ENCODE measurements at regions not wholly inside any gene's neighbourhood (a gene's known extent, or its start where the extent isn't known, plus 50 kb on each side); places are given as distances from the start of the nearest gene placed in this dataset.

DNA sequence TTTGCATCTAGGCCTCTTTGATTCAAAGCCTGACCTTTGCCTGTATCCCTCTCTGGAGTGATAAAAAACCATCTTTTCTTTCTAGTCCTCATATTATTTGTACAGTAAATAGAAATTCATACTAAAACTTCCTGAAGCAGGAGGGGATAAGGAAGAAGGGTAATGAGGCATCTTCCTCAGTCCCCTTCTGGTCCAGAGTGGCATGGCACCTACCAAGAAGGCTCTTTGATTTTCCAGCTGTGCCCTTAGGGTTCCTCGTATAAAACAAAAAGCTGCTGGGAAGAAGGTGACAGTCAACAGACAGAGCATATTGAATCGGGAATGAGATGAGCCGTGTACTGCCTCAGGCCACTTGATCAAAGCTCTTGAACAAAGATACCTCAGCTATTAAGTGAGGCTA is 71.9 kb upstream of the SPDL1 start:
- Histone ChIP-seq H3K4me1 (ENCODE audit: insufficient read depth, low read length) (no peaks in the 10 kb centered on the region), H3K27me3 (ENCODE audit: insufficient read depth, low read length) (no peaks in the 10 kb centered on the region), H3K4me2 (ENCODE audit: insufficient read depth, low read length) (no peak overlapping the region), H2AFZ (ENCODE audit: low read length) (no peak overlapping the region), H4K20me1 (ENCODE audit: insufficient read depth, low read length) (no peaks in the 10 kb centered on the region), H3K9me3 (ENCODE audit: low read depth, low read length) (no peaks in the 10 kb centered on the region), H3K79me2 (ENCODE audit: insufficient read depth, low read length) (no peaks in the 10 kb centered on the region), H3K36me3 (ENCODE audit: insufficient read depth, low read length) (no peaks in the 10 kb centered on the region), H3K27ac (ENCODE audit: low read depth, low read length) (no peak overlapping the region), H3K4me3 (ENCODE audit: insufficient read depth, low read length) (no peak overlapping the region)
- no peak for DNase-seq (ENCODE audit: insufficient read length, low spot score, missing footprints)
- TF ChIP-seq, protein P1, sequence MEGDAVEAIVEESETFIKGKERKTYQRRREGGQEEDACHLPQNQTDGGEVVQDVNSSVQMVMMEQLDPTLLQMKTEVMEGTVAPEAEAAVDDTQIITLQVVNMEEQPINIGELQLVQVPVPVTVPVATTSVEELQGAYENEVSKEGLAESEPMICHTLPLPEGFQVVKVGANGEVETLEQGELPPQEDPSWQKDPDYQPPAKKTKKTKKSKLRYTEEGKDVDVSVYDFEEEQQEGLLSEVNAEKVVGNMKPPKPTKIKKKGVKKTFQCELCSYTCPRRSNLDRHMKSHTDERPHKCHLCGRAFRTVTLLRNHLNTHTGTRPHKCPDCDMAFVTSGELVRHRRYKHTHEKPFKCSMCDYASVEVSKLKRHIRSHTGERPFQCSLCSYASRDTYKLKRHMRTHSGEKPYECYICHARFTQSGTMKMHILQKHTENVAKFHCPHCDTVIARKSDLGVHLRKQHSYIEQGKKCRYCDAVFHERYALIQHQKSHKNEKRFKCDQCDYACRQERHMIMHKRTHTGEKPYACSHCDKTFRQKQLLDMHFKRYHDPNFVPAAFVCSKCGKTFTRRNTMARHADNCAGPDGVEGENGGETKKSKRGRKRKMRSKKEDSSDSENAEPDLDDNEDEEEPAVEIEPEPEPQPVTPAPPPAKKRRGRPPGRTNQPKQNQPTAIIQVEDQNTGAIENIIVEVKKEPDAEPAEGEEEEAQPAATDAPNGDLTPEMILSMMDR (IDR thresholded peaks at IDR 0.05; ENCODE audit: extremely low read depth, low read depth, low read length), result no peak

DNA sequence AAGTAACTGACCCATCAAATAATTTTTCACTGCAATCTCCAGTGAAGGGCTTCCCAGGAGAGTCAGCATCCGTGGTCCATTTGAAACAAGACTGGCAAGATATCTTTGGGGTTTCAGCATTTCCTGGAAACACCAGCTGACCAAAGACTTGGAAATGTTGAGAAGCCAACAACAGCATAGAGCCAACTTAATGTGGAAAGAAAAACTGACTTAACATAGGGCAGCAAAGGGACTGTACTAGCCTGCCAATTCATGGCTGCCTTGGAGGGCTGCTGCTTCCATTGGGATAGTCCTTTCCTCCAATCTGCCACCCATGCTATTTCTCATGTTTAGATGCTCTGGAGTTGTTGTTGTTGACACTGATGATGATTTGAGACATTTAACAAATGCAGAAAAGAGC is 76.5 kb upstream of the SPDL1 start:
- Histone ChIP-seq H3K27ac (ENCODE audit: low read depth, low read length) (no peak overlapping the region), H3K27me3 (ENCODE audit: insufficient read depth, low read length) (peaks cover 4% of the 10 kb centered on the region), H3K9me3 (ENCODE audit: low read depth, low read length) (no peaks in the 10 kb centered on the region), H3K4me1 (ENCODE audit: insufficient read depth, low read length) (no peaks in the 10 kb centered on the region), H2AFZ (ENCODE audit: low read length) (no peak overlapping the region), H3K36me3 (ENCODE audit: insufficient read depth, low read length) (no peaks in the 10 kb centered on the region), H3K79me2 (ENCODE audit: insufficient read depth, low read length) (no peaks in the 10 kb centered on the region), H3K4me2 (ENCODE audit: insufficient read depth, low read length) (no peak overlapping the region), H3K4me3 (ENCODE audit: insufficient read depth, low read length) (no peak overlapping the region), H4K20me1 (ENCODE audit: insufficient read depth, low read length) (no peaks in the 10 kb centered on the region)
- DNase-seq (ENCODE audit: insufficient read length, low spot score, missing footprints), result no peak
- TF ChIP-seq, protein P1 (IDR thresholded peaks at IDR 0.05; ENCODE audit: extremely low read depth, low read depth, low read length), result no peak

DNA sequence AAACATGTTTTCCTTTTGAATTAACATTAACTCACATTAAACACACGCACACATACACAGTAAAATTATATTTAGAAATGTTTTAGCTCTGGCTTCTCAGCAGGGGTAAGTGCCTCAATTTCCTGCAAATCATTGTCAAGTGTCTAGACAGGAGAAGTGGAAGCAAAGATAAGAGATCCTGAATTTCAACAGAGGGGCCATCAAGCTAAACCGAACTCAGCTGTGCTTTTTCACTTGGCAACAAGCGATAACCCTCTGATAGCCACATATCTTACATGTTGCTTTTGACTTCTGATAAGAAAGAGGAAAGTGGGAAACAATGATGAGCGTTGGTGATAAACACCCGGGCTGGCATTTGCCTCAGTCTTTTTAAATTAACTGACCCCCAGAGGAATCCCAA is 79.7 kb upstream of the SPDL1 start:
- peaks cover 4% of the 10 kb centered on the region for H3K27me3 ChIP-seq (ENCODE audit: insufficient read depth, low read length)
- H3K4me2 ChIP-seq (ENCODE audit: insufficient read depth, low read length), result no peak overlapping the region
- H3K9me3 ChIP-seq (ENCODE audit: low read depth, low read length), result no peaks in the 10 kb centered on the region
- no peak overlapping the region for H2AFZ ChIP-seq (ENCODE audit: low read length)
- TF ChIP-seq, protein P1 (IDR thresholded peaks at IDR 0.05; ENCODE audit: extremely low read depth, low read depth, low read length), result no peak
- no peaks in the 10 kb centered on the region for H3K4me1 ChIP-seq (ENCODE audit: insufficient read depth, low read length)
- H4K20me1 ChIP-seq (ENCODE audit: insufficient read depth, low read length), result no peaks in the 10 kb centered on the region
- H3K36me3 ChIP-seq (ENCODE audit: insufficient read depth, low read length), result no peaks in the 10 kb centered on the region
- H3K4me3 ChIP-seq (ENCODE audit: insufficient read depth, low read length), result no peak overlapping the region
- no peak for DNase-seq (ENCODE audit: insufficient read length, low spot score, missing footprints)
- H3K27ac ChIP-seq (ENCODE audit: low read depth, low read length), result no peak overlapping the region
- no peaks in the 10 kb centered on the region for H3K79me2 ChIP-seq (ENCODE audit: insufficient read depth, low read length)

DNA sequence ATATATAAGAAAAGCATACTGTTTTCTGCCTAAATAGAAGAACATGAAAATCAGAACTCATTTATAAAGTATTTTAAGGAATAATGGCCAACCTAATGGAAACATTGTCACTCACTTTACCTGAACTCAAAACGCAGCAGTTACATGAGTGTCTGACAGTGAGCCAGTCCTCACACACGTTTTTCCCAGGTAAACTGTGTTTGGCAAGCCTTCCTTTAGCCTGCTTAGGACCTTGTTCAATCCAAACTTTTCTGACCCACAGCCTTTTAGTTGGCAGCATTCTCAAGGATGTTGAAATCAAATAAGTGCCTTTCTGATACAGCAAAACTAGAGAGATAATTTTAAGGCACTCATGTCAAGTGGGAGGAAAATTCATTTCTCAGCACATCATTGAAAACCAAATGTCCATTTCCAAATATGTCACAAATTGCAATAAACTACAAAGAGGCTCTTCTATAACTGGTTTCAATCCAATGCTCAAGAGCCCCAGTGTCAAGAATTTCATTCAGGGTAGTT is 83.5 kb upstream of the SPDL1 start:
- Histone ChIP-seq H3K4me1 (ENCODE audit: insufficient read depth, low read length) (peaks cover under 1% of the 10 kb centered on the region), H2AFZ (ENCODE audit: low read length) (no peak overlapping the region), H3K9me3 (ENCODE audit: low read depth, low read length) (no peaks in the 10 kb centered on the region), H3K36me3 (ENCODE audit: insufficient read depth, low read length) (no peaks in the 10 kb centered on the region), H3K27me3 (ENCODE audit: insufficient read depth, low read length) (peaks cover 4% of the 10 kb centered on the region), H3K4me3 (ENCODE audit: insufficient read depth, low read length) (no peak overlapping the region), H3K4me2 (ENCODE audit: insufficient read depth, low read length) (no peak overlapping the region), H3K27ac (ENCODE audit: low read depth, low read length) (no peak overlapping the region), H4K20me1 (ENCODE audit: insufficient read depth, low read length) (no peaks in the 10 kb centered on the region), H3K79me2 (ENCODE audit: insufficient read depth, low read length) (no peaks in the 10 kb centered on the region)
- TF ChIP-seq, protein P1 (IDR thresholded peaks at IDR 0.05; ENCODE audit: extremely low read depth, low read depth, low read length), result no peak
- no peak for DNase-seq (ENCODE audit: insufficient read length, low spot score, missing footprints)
